ENCODE measurements at regions not wholly inside any gene's neighbourhood (a gene's known extent, or its start where the extent isn't known, plus 50 kb on each side); places are given as distances from the start of the nearest gene placed in this dataset.

DNA sequence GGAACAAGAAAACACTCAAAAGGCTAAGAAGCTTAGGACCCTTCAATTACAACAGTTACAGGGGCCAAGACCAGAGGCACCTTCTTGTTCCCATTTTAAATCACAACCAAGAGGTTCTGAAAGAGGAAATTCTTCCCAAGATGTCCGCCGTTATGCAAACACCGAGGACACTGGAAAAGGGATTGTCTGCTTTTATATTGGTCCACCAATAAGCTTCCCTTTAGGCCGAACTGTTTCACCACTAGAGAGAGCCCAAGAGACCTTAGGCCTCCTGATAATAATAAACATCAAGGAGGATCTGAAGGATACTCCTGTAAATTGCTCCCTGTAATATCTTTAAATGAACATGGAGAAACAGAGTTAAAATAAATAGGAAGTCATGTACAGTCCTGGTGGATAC lies 92.6 kb upstream of the NLRP2B start (continued):
- no peak for TF ChIP-seq FOSL1 (IDR thresholded peaks at IDR 0.05; ENCODE audit: insufficient read depth, low read depth, low read length)

DNA sequence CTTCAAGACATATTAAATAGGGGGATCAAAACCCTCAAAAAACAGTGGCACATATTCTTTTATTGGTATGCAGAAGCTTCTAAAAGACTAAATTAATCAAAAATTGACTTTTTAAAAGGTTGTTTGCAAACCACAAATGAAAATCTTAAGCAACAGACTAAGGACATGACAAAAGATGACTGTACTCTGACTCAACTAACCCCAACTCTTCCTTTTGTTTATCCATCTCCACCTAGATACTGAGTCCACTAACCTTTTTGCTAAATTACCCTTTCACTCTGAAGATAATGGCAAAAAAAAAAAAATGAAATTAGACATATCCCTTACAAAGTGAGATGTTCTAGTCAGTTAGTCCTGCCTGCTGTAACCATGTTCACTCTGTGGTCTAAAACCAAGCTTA lies 91.6 kb upstream of the NLRP2B start:
- ChIA-PET CTCF (ENCODE audit: partially characterized antibody) (no interaction called here), POLR2A (ENCODE audit: partially characterized antibody) (no interaction called here)
- Histone ChIP-seq H3K79me2 (ENCODE audit: control insufficient read depth in 1 of 2, insufficient read depth in 2 of 2, low read length in 2 of 2) (no peaks in the 10 kb centered on the region), H3K9ac (replicated peaks in 1 of 4; ENCODE audit: extremely low read depth in 1 of 4, low read depth in 3 of 4, low read length in 3 of 4) (no peak overlapping the region), H2BK15ac (ENCODE audit: low read length) (no peak overlapping the region), H2BK12ac (ENCODE audit: low read depth, low read length) (no peak overlapping the region), H3K27ac (ENCODE audit: low read depth, low read length) (no peak overlapping the region), H3K18ac (ENCODE audit: extremely low read depth, low read length) (no peak overlapping the region), H4K20me1 (replicated peaks in 1 of 2; ENCODE audit: control insufficient read depth in 1 of 2, insufficient read depth in 2 of 2, low read length in 2 of 2) (no peaks in the 10 kb centered on the region), H3K4me3 (ENCODE audit: extremely low read depth in 1 of 4, insufficient read depth in 2 of 4, low read depth in 3 of 4, low read length in 4 of 4) (no peak overlapping the region), H4K5ac (ENCODE audit: insufficient read length, low read depth, low read length) (no peak overlapping the region), H3K27me3 (replicated peaks in 1 of 4; ENCODE audit: control insufficient read depth in 3 of 4, extremely low read depth in 1 of 4, insufficient read depth in 3 of 4, low read length in 3 of 4) (no peaks in the 10 kb centered on the region), H3K56ac (replicated peaks; ENCODE audit: insufficient read length, low read depth, low read length) (no peak overlapping the region), H3K4ac (replicated peaks; ENCODE audit: insufficient read length, low read depth, low read length) (no peak overlapping the region), H3K4me1 (replicated peaks in 1 of 4; ENCODE audit: control insufficient read depth in 3 of 4, insufficient read depth in 4 of 4, low read length in 3 of 4) (no peaks in the 10 kb centered on the region), H3K4me2 (ENCODE audit: insufficient read depth in 1 of 2, low read depth in 2 of 2, low read length in 2 of 2) (no peak overlapping the region), H4K91ac (replicated peaks; ENCODE audit: insufficient read length, low read length) (no peak overlapping the region), H2BK120ac (replicated peaks; ENCODE audit: low read depth, low read length) (no peak overlapping the region), H3K9me3 (ENCODE audit: insufficient read depth in 2 of 2, low read depth in 1 of 2, low read length in 1 of 2) (peaks cover 6 to 7% of the 10 kb centered on the region in 2 experiments; a peak in 2 of 4 replicates), H3K79me1 (ENCODE audit: low read depth, low read length) (no peaks in the 10 kb centered on the region), H2AFZ (ENCODE audit: low read length) (no peak overlapping the region), H3K36me3 (ENCODE audit: control insufficient read depth in 2 of 4, insufficient read depth in 4 of 4, low read length in 3 of 4) (no peaks in the 10 kb centered on the region), H3K14ac (ENCODE audit: insufficient read length) (no peak overlapping the region), H4K8ac (ENCODE audit: extremely low read depth, insufficient read depth, low read length) (no peak overlapping the region), H3K23me2 (ENCODE audit: low read depth, low read length) (no peaks in the 10 kb centered on the region), H2BK20ac (ENCODE audit: low read length) (no peak overlapping the region), H3K23ac (ENCODE audit: insufficient read length) (no peak overlapping the region), H2BK5ac (ENCODE audit: low read depth, low read length) (no peak overlapping the region), H2AK5ac (ENCODE audit: low read depth, low read length) (no peak overlapping the region)
- FAIRE-seq (no peak), DNase-seq (ENCODE audit: low read depth in 1 of 2, low spot score in 2 of 2) (no peak)
- no peak for TF ChIP-seq RNF2 (IDR thresholded peaks at IDR 0.05; ENCODE audit: borderline replicate concordance, low read depth, low read length, missing control alignments, poor library complexity, severe bottlenecking)
- TF ChIP-seq, protein P1, sequence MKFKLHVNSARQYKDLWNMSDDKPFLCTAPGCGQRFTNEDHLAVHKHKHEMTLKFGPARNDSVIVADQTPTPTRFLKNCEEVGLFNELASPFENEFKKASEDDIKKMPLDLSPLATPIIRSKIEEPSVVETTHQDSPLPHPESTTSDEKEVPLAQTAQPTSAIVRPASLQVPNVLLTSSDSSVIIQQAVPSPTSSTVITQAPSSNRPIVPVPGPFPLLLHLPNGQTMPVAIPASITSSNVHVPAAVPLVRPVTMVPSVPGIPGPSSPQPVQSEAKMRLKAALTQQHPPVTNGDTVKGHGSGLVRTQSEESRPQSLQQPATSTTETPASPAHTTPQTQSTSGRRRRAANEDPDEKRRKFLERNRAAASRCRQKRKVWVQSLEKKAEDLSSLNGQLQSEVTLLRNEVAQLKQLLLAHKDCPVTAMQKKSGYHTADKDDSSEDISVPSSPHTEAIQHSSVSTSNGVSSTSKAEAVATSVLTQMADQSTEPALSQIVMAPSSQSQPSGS (IDR thresholded peaks at IDR 0.05; ENCODE audit: low read length): no peak
